HG03571 (cell line): ENCODE measurements at regions not wholly inside any gene's neighbourhood (a gene's known extent, or its start where the extent isn't known, plus 50 kb on each side); places are given as distances from the start of the nearest gene placed in this dataset.
"Not testable (repeated sequence)": the region's sequence is repeated elsewhere in the genome, so short reads cannot be mapped to it uniquely, and the experiment has no call there.

ENCODE experiments used
- ATAC-seq: cut with Tn5 transposase; IDR thresholded peaks from one replicate; pipeline ENCODE4 v1.9.1; 2021; ENCODE audit not compliant: unreplicated experiment

DNA sequence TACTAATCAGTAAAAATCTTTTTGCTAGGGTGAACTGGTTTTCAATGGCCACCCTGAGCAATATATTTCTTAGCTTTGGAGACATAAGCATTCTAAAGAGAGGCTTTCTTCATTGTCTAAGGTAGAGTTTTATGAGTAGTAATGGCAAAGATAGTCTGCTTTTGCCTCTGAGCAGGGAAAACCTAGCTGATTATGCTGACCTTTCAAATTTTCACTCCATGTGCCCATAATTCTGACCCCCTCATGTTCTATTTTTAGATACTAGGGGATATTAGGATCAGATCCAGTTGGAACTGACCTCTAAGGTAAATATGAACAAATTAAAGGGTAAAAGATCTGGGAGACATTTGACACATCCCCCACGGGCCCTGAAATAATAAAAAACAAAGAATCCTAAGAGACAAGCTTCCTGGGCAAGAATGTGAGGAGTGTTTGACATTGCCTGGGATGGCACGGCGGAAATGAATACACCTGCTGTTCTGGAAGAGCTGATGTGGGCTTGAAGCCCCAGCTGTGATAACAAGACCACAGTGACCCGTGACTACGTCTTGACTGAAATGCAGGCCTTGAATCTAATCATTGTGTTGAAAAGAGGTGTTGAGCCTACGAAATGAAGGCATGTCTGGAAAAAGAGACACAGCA, 392.1 kb upstream of the FRG1 start:
- ATAC-seq: no peak

- not testable (repeated sequence) for ATAC-seq
These were observed 388.6 kb upstream of the FRG1 start for GRCh38 chr4:189551931-189552670.

DNA sequence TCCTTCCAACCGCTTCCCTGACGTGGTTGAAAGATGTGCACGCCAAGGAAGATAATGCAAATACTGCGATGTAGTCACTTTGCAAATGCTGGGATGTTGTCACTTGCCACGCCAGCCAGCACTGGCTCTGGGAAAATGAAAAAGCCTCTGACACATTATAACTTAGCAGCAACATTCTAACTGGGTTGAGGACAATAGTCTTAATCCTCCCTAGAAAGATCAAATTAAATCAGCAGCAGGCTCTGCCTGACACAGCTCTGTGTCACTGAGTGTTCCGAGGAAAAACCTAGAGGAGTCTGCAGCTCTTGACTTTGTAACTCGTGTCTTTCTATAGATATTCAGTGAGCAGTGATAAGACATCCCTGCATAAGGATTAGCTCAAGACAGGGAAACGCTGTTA, 380.1 kb upstream of the FRG1 start:
- not testable (repeated sequence) for ATAC-seq

DNA sequence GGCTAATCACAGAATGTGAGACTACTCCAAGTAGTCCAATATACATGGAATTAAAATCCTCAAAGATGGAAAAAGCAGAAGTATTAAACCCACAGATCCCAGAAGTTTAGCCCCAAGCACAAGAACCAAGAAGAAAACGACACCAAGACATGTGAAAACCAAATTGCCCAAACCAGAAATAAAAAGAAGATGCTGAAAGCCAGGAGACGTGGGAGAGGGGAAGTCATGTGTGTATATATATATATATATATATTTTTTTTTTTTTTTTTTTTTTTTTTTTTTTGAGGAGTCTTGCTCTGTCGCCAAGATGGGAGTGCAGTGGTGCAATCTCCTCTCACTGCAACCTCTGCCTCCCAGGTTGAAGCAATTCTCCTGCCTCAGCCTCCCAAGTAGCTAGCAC, 376.9 kb upstream of the FRG1 start:
- ATAC-seq: not testable (repeated sequence)

DNA sequence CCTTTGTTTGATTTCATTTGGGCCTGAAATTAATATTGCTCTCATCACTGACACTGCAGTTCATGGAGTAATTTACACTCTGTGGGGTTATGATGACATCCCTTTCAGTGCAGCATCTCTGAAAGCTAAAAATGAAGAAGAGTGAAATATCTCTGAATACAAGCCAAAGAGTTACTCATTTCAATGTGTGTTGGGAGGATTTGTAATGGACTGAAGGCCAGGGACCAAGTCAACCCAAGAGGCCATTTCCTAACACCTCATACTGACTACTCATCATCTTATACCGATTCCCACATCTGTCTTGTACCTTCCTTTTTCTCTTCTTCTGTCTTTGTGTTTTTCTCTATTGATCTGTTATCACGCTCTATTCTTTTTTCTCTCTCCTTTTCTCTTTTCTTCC, 374.4 kb upstream of the FRG1 start:
- not testable (repeated sequence) for ATAC-seq

DNA sequence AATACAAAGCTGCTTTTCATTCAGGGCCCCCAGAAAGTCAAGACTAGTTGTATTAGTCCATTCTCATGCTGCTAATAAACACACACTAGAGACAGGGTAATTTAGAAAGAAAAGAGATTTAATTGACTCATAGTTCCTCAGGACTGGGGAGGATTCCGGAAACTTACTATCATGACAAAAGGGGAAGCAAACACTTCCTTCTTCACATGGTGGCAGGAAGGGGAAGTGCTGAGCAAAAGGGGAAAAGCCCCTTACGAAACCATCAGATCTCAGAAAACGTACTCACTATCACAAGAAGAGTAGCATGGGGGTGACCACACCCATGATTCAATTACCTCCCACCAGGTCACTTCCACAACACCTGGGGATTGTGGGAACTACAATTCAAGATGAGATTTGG, 373.8 kb upstream of the FRG1 start:
- ATAC-seq: not testable (repeated sequence)

- not testable (repeated sequence) for ATAC-seq
These were observed 361.0 kb upstream of the FRG1 start for GRCh38 chr4:189579645-189580044.

DNA sequence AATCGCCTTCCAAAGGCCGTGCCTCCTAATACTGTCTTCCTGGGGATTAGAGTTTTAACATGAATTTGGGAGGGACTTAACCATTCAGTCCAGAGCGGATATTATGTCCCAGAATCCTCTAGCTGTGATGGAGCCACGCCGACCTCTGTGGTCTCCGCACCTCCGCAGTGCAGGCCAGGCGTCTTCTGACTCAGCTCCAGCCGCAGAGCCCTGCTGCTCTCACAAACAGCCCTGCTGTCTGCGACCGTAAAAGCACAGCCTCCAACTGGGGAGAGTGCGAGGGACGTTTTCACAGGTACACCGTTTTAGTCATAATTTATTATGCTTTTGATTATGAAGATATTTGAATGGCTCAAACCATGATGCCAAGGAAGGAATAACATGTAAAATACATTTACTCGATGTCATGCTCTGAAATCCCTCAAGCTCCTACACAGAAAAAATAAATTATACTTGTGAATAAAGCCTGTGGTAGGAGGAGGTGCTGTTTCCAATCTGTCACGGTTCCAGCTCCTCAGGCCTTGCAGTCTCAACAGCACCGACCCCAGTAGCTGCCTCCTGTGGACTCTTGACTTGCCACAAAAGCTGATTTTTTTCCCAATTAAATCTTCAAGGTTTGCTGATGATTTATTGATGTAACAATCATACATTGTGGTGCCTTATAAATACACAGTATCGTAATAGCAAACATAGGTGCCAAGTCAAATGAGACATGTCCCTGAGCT, 353.6 kb upstream of the FRG1 start:
- ATAC-seq: not testable (repeated sequence)

- ATAC-seq: not testable (repeated sequence)
These were observed 351.5 kb upstream of the FRG1 start for GRCh38 chr4:189589201-189589600.

DNA sequence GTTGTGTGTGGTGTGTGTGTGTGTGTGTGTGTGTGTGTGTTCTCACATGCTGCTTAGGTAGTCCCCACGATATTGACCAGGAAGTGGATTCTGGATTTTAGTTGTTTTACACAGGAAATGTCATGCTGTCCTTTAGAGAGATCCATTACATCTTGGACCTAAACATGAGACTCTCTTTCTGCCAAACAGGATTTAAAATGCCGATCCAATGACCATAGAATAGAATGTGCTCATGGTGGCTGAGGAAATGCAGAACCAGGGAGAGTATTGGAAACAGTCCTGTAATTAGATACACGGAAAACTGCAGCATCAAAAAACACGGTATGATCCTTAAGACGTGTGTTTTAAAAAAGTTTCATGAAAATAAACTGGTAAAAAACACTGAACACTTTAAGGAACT, 347.8 kb upstream of the FRG1 start:
- no peak for ATAC-seq

DNA sequence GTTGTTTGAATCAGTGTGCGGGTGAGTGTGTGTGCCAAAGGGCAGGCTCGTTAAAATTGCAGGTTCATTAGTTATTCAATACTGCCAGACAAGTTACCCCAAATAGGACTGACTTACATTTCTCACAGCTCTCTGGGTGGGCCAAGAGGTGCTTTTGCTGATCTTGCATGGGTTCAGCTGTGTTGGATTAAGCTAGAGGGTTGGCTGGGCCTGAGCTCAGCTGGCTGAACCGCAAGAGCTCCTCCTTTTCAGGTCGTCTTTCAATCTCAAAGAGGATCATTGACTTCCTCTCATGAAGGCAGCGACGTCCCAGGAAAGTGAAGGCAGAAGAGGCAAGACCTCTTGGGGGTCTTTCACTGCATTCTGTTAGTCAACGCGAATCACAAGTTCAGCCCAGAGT, 343.3 kb upstream of the FRG1 start:
- no peak for ATAC-seq

- ATAC-seq: no peak
These were observed 340.4 kb upstream of the FRG1 start for GRCh38 chr4:189600264-189600663.

DNA sequence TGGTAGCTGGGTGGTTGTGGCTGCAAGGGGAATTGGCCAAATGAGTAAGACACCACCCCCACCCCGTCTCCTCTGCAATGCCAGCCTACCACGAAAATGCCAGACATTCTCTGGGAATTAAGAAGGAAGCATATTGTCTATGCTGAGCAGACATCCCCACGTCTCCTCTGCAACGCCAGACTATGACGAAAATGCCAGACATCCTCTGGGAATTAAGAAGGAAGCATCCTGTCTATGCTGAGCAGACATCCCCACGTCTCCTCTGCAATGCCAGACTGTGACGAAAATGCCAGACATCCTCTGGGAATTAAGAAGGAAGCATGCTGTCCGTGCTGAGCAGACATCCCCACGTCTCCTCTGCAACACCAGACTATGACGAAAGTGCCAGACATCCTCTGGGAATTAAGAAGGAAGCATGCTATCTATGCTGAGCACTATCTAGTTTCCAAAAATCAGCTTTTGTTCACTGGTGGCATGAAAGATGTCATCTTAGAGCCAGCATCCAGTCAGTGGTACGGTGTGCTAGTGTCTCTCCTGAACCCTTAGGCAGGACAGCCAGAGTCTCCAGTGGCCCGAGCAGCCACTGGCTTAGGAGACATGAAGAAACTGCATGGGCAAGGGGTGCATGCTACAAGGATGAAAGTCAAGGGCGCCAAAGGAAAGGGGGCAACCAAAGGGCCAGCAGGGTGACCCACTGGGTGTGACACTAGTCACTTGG, 339.8 kb upstream of the FRG1 start:
- ATAC-seq: no peak

GRCh38 chr4:189602827-189603226, 337.8 kb upstream of the FRG1 start:
- ATAC-seq: not testable (repeated sequence)

- not testable (repeated sequence) for ATAC-seq
These were observed 330.1 kb upstream of the FRG1 start for GRCh38 chr4:189610571-189610970.

DNA sequence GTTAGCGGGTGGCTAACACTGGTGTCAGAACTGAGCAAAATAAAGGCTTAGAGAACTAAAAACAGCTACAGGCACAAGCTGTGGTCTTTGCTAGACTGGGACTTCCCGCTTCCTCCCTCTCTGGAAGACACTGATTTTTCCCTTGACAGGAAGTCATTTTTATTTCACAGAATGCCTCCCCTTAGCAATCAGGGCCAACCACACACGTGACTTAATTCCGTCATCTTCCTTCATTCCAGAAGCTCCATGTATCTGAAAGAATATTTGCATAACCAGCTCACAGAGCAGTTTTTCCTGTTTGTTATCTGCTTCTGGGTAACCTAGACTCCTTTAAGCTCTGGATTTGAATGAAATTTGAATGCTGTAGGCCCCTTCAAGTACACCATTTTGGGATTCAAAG, 327.5 kb upstream of the FRG1 start:
- no peak for ATAC-seq

DNA sequence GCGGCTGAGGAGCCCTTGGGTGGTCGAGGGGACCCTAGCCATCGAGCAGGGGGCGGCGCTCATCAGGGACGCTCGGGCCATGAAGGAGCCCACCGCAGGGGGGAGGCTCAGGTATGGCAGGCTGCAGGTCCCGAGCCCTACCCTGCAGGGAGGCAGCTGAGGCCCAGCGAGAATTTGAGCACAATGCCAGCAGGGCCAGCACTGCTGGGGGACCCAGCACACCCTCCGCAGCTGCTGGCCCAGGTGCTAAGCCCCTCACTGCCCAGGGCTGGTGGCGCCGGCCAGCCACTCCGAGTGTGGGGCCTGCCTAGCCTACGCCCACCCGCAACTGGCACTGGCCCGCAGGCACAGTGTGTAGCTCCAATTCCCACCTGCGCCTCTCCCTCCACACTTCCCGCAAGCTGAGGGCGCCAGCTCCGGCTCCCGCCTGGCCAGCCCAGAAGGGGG, 325.4 kb upstream of the FRG1 start:
- ATAC-seq: no peak

- not testable (repeated sequence) for ATAC-seq
These were observed 322.9 kb upstream of the FRG1 start for GRCh38 chr4:189617741-189618140.

- not testable (repeated sequence) for ATAC-seq
These were observed 321.0 kb upstream of the FRG1 start for GRCh38 chr4:189619441-189620250.

DNA sequence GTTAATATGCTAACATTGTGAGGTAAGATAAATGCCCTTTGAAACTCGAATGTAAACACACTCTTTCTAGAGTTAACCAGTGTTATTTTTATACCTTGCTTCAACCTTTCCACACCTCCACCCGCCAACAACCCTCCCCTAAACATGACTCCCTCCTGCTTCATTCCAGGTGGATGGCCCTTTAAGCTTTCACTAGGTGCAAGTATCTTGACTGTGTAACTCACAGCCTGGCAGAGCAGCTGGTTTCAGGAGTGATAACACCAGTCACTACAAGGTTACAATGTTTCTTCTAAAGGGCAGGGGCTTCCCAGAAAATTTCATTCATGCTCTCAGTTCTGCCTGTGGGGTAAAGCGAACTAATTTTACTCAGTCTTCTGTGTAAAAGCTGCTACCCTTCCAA, 318.1 kb upstream of the FRG1 start:
- not testable (repeated sequence) for ATAC-seq
